ENCODE measurements at regions not wholly inside any gene's neighbourhood (a gene's known extent, or its start where the extent isn't known, plus 50 kb on each side); places are given as distances from the start of the nearest gene placed in this dataset.

- no peak for DNase-seq (ENCODE audit: low read depth)
Observed at GRCh38 chr2:58866946-58867345, 625.8 kb upstream of the FANCL start.

DNA sequence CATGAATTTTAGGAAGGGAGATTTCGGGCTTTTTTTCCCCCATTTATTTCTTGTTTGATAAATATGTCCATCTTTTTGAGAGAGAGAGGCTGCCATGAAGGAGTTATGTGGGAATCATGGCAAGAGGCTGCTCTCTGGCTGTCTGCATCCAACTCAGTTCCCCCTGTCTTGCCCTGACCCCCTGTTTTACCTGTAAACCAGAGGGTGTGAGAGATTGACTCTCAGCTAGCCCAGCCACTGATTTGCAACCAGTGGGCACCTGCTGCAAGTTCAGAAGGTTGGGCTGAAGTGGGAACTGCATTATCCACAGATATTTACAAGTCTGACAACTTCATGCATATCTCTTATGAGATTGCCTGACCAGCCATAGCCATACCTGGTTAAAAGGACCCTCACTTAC, 625.4 kb upstream of the FANCL start:
- no peak for DNase-seq (ENCODE audit: low read depth)

DNA sequence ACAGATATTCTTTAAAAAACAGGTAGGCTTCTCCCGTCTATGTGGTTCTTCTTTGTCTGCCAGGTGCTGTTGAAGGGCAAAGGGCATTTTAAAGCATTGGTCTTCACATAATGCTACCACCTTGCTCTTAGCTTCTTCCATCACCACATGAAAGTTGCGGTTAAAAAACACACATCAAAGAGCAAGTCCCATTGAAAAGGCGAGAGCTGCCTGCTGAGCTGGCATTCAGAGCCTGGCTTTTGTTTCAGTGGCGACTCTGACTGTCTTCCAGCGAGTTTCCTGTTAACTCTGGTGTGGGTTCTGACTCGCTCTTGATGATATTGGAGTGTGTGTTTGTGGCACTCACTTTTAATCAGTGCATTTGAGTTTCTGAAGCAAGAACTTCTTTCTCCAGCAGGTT, 624.9 kb upstream of the FANCL start:
- DNase-seq (ENCODE audit: low read depth), result peak; percentile 11

DNA sequence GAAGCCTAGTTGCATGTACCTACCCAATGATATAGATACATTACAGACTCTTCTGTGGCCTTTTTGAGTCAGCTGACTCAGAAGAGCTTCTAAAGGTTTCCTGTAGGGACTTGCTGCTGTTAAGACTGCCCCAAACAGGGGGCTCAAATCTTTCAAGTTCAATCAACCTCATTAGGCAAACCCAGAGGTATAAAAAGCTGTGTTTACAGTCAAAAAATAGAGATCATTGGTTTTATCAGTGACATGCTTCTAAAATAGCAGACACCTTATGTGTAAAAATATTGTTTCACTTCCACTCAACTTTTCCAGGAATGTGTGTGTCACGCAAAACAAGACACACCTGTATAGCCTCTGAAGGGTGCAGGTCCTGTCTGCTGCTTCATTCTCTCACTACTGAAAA, 624.3 kb upstream of the FANCL start:
- DNase-seq (ENCODE audit: low read depth), result no peak

DNA sequence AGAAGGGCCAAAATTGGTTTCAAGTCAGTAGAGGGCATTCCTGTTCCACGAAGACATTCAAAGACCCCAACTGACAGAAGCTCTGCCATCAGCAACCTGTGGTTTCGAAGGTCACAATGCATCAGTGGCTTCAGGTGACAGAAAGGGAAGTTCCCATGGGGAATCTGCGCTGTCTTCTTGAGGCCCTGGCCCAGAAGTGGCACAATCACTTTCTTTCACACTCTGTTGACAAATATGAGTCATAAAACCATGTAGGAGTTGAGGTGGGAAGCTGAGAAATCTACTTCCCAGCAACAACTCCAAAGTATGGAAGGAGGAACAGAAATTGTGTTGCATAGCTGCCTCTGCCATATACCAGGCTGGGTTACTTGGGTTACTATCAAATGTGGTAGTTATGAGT, 621.1 kb upstream of the FANCL start:
- no peak for DNase-seq (ENCODE audit: low read depth)

GRCh38 chr2:58860586-58860985, 619.5 kb upstream of the FANCL start:
- DNase-seq (ENCODE audit: low read depth), result no peak

DNA sequence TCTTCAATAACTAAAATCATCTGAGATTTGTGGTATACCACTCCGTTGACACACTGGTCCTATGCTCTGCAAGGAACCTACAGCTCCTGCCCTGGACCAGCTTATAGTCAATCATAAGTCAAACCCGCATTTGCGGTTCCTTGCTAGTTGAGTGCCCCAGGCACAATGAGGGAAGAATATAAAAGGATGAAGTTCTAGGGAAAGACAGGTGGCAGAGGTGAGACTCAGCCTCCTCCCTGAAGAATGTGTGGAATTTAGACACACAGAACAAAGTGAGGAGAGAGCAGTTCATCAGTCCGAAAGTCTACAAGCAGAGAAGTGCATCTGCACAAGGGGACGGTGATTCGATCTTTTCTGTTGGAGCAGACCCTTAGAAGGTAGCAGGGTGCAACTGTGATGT, 615.0 kb upstream of the FANCL start:
- no peak for DNase-seq (ENCODE audit: low read depth)

DNA sequence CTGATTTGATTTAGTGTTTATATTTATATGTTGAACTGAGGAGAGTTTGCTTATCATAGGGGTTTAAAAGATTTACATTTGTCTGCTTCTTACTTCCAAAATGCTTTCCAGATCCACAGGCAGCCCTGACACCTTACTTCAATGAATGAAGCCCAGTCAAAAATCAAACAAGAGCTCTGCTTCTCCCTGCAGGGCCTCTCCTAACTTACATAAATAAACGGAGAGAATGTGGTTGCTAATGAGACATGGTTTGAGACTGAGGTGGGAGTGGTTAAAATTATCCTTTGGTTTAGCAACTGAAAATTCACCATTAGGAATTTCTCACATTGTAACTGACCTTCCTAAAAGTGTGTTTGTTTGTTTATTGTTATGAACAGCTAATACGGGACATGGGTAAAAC, 612.3 kb upstream of the FANCL start:
- DNase-seq (ENCODE audit: low read depth), result peak; percentile 14

DNA sequence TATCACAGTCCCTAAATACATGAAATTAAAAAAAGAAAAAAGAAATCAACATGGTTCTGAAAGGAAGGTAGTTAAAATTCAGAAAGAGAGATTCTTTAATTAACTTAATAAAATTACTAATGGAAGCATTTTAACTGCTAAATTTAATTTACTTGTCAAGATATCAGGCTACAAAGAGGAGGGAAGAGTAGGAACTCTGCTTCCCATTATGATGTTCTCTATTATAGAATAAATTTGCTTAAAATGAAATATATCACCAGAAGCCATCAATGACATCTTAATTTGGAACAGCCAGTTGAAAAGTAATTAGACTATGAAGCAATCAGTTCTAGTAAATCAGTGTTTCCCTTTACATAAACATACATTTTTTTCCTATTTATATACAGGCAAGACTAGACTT, 611.8 kb upstream of the FANCL start:
- DNase-seq (ENCODE audit: low read depth), result no peak

DNA sequence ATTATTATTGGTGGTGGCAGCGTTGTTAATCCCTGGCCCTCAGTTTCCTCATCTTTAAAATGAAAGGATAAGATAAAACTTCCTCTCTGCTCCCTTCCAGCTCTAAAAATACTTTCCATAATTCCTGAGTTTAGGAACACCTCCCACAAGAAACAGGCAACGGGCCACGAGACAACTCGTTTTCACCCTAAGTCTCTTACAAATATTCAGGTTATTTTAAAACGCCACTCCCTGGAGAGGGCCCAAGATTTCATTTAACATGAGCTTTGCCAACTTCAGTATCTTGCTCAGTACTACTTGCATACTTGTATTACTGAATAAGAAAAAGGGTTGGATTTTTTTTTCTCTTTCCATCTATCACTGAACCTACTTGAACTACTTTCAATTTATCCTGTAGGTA, 611.1 kb upstream of the FANCL start:
- DNase-seq (ENCODE audit: low read depth), result no peak

DNA sequence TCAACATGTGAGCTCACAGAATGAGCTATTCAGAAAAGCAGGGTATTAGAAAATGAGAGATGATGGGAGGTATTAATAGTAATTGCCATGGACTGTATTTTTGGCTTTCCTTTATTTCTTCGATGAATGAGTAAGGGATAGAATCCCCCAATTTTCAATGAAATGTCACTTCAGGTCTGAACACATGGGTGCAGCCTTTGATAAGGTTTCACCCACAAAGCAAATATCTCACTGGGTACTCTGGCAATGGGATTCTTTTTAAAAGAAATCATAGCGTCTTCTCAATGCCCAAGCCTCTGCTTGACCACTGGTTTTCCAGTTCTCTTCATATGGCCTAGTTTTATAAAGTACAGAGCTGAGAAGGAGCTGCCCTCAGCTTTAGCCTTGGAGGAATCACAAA, 610.5 kb upstream of the FANCL start:
- no peak for DNase-seq (ENCODE audit: low read depth)

DNA sequence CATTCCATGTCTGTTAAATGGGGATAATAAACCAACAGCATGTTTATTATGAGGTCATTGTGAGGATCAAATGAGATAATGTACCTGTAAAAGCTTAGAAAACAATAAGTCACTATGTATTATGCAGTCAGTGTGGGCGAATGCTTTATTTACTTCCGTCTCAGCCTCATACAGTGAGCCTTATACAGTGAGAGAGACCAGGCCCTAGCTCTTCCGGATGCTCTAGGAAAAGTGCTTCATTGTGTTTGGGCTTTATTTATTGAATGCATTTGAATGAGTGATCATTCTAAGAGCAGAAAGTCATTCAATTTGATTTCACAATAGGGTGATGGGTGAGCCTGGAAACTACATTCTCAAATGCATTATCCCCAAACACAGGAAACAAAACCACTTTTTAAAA, 603.9 kb upstream of the FANCL start:
- DNase-seq (ENCODE audit: low read depth), result no peak

- no peak for DNase-seq (ENCODE audit: low read depth)
Observed at GRCh38 chr2:58842501-58843155, 601.5 kb upstream of the FANCL start.

- peak; percentile 19 for DNase-seq (ENCODE audit: low read depth)
Observed at GRCh38 chr2:58834404-58834803, 593.3 kb upstream of the FANCL start.

GRCh38 chr2:58826795-58827194, 585.7 kb upstream of the FANCL start:
- no peak for DNase-seq (ENCODE audit: low read depth)

- peak; percentile 12 for DNase-seq (ENCODE audit: low read depth)
Observed at GRCh38 chr2:58812771-58813344, 571.7 kb upstream of the FANCL start.

- DNase-seq (ENCODE audit: low read depth), result no peak
Observed at GRCh38 chr2:58805126-58805525, 564.0 kb upstream of the FANCL start.

DNA sequence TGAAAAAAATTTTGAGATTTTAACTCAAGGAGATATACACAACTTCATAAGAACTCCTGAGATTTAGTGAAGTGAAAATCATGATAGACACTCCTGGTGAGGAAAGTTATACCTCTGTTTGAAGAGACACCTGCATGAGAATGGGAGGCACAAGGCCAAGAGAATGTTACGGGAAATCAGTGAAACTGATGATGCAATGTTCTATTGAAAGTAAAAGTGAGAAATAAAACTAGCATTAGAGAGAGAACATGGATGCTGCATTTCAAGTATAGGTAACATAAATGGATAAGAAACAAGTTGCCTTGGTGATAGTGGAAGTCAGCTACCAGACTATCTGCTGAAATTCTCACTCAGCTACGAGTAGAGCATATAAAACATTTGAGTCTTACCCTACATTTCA, 562.1 kb upstream of the FANCL start:
- DNase-seq (ENCODE audit: low read depth), result no peak

DNA sequence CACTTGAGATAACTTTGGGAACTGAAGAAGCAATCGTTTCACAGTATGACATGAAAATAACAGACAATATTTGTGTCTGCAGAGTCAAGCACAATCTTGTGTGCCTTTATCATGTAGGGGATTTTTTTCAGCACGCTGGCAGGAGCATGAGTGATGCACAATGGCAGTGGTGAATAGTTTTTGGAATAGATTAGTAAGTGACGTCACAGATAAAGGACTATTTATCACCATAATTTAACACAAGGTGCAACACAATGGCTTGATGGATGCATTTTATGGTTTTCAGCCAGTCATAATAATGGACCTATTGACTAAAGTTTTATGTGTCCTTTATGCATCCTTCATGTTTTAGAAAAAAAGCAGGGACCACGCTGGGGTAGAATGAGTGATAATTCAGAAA, 559.8 kb upstream of the FANCL start:
- DNase-seq (ENCODE audit: low read depth), result no peak

DNA sequence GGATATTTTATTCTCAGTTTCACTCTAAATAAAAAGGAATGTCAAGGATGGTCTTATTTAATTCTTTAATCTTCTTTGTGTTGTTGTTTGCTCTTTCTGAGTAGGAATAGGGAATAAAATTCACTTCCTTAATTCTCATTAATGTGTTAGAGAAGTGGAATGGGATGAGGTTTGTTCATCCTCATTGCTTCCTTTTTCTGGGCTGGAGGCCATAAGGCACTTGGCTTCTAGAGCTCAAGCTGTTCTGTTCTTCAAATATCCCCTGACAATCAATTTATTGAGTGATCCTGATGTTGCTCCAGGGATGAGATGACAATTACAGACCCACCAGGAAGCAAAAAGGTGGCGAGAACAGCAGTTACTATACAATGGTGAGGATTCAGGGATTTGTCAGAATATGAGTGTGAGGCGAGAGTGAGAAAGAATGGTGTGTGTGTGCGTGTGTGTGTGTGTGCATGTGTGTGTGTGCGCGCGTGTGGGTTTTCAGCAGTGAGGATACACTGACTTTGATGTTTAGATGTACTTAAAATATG, 557.6 kb upstream of the FANCL start:
- DNase-seq (ENCODE audit: low read depth), result no peak

DNA sequence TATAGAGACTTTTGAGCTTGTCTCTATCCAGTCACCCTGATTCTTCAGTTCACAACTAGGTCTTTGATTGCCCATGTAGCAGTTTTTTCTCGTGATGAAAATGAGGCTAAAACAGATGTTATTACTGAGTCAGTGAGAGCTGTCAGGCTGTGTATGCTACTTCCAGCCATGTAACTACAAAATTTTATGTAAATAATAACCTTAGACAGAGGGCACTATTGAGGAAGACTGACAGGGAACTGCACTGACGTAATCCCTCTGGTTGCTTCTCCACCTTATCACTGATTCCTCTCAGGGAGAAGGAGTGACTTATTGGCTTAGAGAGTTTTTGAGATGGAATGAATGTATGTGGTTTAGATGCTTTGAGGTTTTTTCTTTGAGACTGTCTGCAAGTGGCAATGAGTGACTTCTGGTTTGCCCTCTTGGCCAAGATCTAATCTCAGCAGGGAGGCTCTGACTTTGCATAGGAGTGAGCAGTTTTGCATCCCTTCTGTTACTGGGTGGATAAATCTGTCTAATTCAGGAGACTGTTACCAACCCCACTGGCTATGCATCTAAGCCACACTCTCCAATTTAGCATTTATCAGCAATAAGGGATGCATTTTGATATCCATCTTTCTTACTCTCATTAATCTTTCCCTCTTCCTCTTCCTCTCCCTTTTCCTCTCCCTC, 555.2 kb upstream of the FANCL start:
- no peak for DNase-seq (ENCODE audit: low read depth)

GRCh38 chr2:58794916-58795315, 553.8 kb upstream of the FANCL start:
- no peak for DNase-seq (ENCODE audit: low read depth)

GRCh38 chr2:58794103-58794502, 553.0 kb upstream of the FANCL start:
- no peak for DNase-seq (ENCODE audit: low read depth)
